Liver (tissue), 8 donors: ENCODE measurements at regions not wholly inside any gene's neighbourhood (a gene's known extent, or its start where the extent isn't known, plus 50 kb on each side); places are given as distances from the start of the nearest gene placed in this dataset.

ENCODE experiments used
- DNase-seq: peaks from one replicate; pipeline ENCODE4 v3.0.0-alpha.2; 2017; ENCODE audit warnings: low spot score
- H3K27ac ChIP-seq, 2 donors: one replicate each; pipeline ENCODE4 v1.7.0; 2013; ENCODE audit warnings: inconsistent platforms in 2 of 2, low read length in 2 of 2, control low read depth in 1 of 2, low read depth in 1 of 2, mild to moderate bottlenecking in 1 of 2
- H3K27me3 ChIP-seq, 4 donors: one replicate each; pipeline versions ENCODE4 v1.6.1 to v1.7.0; 2013; ENCODE audit warnings: low read length in 3 of 4, inconsistent platforms in 1 of 4, mild to moderate bottlenecking in 1 of 4, moderate library complexity in 1 of 4; ENCODE audit not compliant: control insufficient read depth in 4 of 4, insufficient read depth in 4 of 4
- H3K36me3 ChIP-seq, 4 donors: one replicate each; pipeline versions ENCODE4 v1.6.1 to v1.7.0; 2013; ENCODE audit warnings: low read length in 3 of 4, mild to moderate bottlenecking in 3 of 4, low read depth in 1 of 4, moderate library complexity in 1 of 4; ENCODE audit not compliant: control insufficient read depth in 4 of 4, insufficient read depth in 3 of 4
- H3K4me1 ChIP-seq, 4 donors: one replicate each; pipeline versions ENCODE4 v1.6.1 to v1.7.0; 2013; ENCODE audit warnings: low read length in 3 of 4, mild to moderate bottlenecking in 3 of 4, moderate library complexity in 1 of 4; ENCODE audit not compliant: control insufficient read depth in 4 of 4, insufficient read depth in 4 of 4
- H3K4me3 ChIP-seq, 3 donors: one replicate each; pipeline versions ENCODE4 v1.6.1 to v1.7.0; 2013; ENCODE audit warnings: low read length in 3 of 3, control low read depth in 1 of 3, low read depth in 1 of 3, mild to moderate bottlenecking in 1 of 3
- H3K9ac ChIP-seq, 2 donors: one replicate each; pipeline ENCODE4 v1.7.0; 2013; ENCODE audit warnings: low read length in 2 of 2, mild to moderate bottlenecking in 2 of 2, moderate library complexity in 2 of 2, control low read depth in 1 of 2, low read depth in 1 of 2
- H3K9me3 ChIP-seq, 4 donors: one replicate each; pipeline versions ENCODE4 v1.6.1 to v1.7.0; 2013; ENCODE audit warnings: low read length in 3 of 4; ENCODE audit not compliant: control insufficient read depth in 4 of 4
- ATF3 ChIP-seq: IDR thresholded peaks from 2 replicates; pipeline ENCODE4 v1.6.1; 2016; ENCODE audit warnings: antibody characterized with exemption
- CTCF ChIP-seq: fragments of 150-350 bp; IDR thresholded peaks from 2 replicates; pipeline ENCODE4 v1.5.1; 2017; ENCODE audit warnings: improper control_type of control experiment, low read depth, low read length; ENCODE audit not compliant: missing input control
- EGR1 ChIP-seq, 2 donors: IDR thresholded peaks; 2 replicates each; pipeline ENCODE4 v1.6.1; 2016 to 2018; ENCODE audit warnings: antibody characterized with exemption in 2 of 2, low read depth in 2 of 2
- FOXA1 ChIP-seq: IDR thresholded peaks from 2 replicates; pipeline ENCODE4 v1.6.1; 2016; ENCODE audit warnings: antibody characterized with exemption
- FOXA2 ChIP-seq: IDR thresholded peaks from 2 replicates; pipeline ENCODE4 v1.6.1; 2016; ENCODE audit warnings: antibody characterized with exemption
- GABPA ChIP-seq, 2 donors: IDR thresholded peaks in 1 of 2; conservative IDR thresholded peaks in 1 of 2; 2 replicates each; pipeline ENCODE4 v1.6.1; 2016; ENCODE audit warnings: antibody characterized with exemption in 2 of 2, mild to moderate bottlenecking in 1 of 2, moderate library complexity in 1 of 2
- HNF4A ChIP-seq, 2 donors: conservative IDR thresholded peaks; 2 replicates each; pipeline ENCODE4 v1.6.1; 2016; ENCODE audit warnings: antibody characterized with exemption in 2 of 2, mild to moderate bottlenecking in 2 of 2
- HNF4G ChIP-seq: IDR thresholded peaks from 2 replicates; pipeline ENCODE4 v1.6.1; 2016; ENCODE audit warnings: antibody characterized with exemption
- JUND ChIP-seq, 2 donors: IDR thresholded peaks; 2 replicates each; pipeline ENCODE4 v1.6.1; 2016; ENCODE audit warnings: antibody characterized with exemption in 2 of 2
- MAX ChIP-seq: IDR thresholded peaks from 2 replicates; pipeline ENCODE4 v1.6.1; 2016; ENCODE audit warnings: antibody characterized with exemption
- NR2F2 ChIP-seq: IDR thresholded peaks from 2 replicates; pipeline ENCODE4 v1.6.1; 2016; ENCODE audit warnings: antibody characterized with exemption
- RAD21 ChIP-seq, 2 donors: IDR thresholded peaks; 2 replicates each; pipeline ENCODE4 v1.6.1; 2016; ENCODE audit warnings: antibody characterized with exemption in 2 of 2, mild to moderate bottlenecking in 2 of 2
- REST ChIP-seq: IDR thresholded peaks from 2 replicates; pipeline ENCODE4 v1.6.1; 2016; ENCODE audit warnings: antibody characterized with exemption, mild to moderate bottlenecking
- RXRA ChIP-seq, 2 donors: IDR thresholded peaks; 2 replicates each; pipeline ENCODE4 v1.6.1; 2017 to 2018; ENCODE audit warnings: antibody characterized with exemption in 2 of 2, mild to moderate bottlenecking in 1 of 2
- SP1 ChIP-seq: IDR thresholded peaks from 2 replicates; pipeline ENCODE4 v1.6.1; 2018; ENCODE audit warnings: antibody characterized with exemption, mild to moderate bottlenecking
- TAF1 ChIP-seq: conservative IDR thresholded peaks from 2 replicates; pipeline ENCODE4 v1.6.1; 2016; ENCODE audit warnings: antibody characterized with exemption, mild to moderate bottlenecking
- YY1 ChIP-seq: IDR thresholded peaks from 2 replicates; pipeline ENCODE4 v1.6.1; 2016; ENCODE audit warnings: antibody characterized with exemption, mild to moderate bottlenecking
- WGBS: extraction: QIAGEN DNeasy Blood & Tissue Kit; methylation state at CpG from one replicate; pipeline ENCODE4 v1.1.7; 2013; 5-methylcytosine and 5-hydroxymethylcytosine counted together
- TF ChIP-seq, protein P1 (sequence below): IDR thresholded peaks from 2 replicates; pipeline ENCODE4 v1.6.1; 2016; ENCODE audit warnings: antibody characterized with exemption
- donor health status: healthy.
- donor health status: healthy.
- donor health status: healthy.
- donor health status: healthy.
- donor health status: healthy.

- TF ChIP-seq RXRA (IDR thresholded peaks at IDR 0.05) (no peak), MAX (no peak), JUND (IDR thresholded peaks at IDR 0.05) (no peak)
- TF ChIP-seq, protein P1, sequence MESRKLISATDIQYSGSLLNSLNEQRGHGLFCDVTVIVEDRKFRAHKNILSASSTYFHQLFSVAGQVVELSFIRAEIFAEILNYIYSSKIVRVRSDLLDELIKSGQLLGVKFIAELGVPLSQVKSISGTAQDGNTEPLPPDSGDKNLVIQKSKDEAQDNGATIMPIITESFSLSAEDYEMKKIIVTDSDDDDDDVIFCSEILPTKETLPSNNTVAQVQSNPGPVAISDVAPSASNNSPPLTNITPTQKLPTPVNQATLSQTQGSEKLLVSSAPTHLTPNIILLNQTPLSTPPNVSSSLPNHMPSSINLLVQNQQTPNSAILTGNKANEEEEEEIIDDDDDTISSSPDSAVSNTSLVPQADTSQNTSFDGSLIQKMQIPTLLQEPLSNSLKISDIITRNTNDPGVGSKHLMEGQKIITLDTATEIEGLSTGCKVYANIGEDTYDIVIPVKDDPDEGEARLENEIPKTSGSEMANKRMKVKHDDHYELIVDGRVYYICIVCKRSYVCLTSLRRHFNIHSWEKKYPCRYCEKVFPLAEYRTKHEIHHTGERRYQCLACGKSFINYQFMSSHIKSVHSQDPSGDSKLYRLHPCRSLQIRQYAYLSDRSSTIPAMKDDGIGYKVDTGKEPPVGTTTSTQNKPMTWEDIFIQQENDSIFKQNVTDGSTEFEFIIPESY: no peak
These were observed 353.9 kb upstream of the C16orf82 start (continued) for GRCh38 chr16:26712876-26713275.

DNA sequence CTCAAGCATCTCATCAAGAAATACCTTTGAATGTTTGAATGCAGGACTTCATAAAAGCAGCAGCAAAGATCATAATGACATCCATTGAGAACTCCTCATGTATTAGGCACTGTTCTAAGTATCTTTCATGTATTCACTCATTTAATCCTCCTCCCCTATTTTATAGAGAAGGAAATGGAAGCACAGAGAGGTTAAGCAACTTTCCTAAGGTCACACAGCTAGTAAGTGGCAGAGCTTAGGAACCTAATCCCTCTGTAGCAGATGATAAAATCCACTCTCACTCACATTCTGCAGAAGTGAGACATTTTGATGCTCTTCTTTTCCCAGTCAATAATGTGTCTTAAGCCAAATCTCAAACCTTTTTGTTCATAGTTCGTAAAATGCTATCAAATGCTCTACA lies 350.8 kb upstream of the C16orf82 start:
- H3K27me3 ChIP-seq: no peaks in the 10 kb centered on the region
- no peaks in the 10 kb centered on the region for H3K9me3 ChIP-seq
- 71% methylated on average over 1 of the region's 1 CpG for WGBS
- no peak overlapping the region for H3K9ac ChIP-seq
- no peaks in the 10 kb centered on the region for H3K4me1 ChIP-seq
- TF ChIP-seq REST (no peak), TAF1 (no peak), NR2F2 (no peak), JUND (IDR thresholded peaks at IDR 0.05) (no peak), HNF4G (no peak), RXRA (IDR thresholded peaks at IDR 0.05) (no peak), GABPA (IDR thresholded peaks at IDR 0.05 in 1 of 2, conservative IDR thresholded peaks at IDR 0.05 in 1 of 2) (no peak), ATF3 (no peak), RAD21 (IDR thresholded peaks at IDR 0.05) (no peak), FOXA1 (no peak), HNF4A (conservative IDR thresholded peaks at IDR 0.05) (no peak), EGR1 (IDR thresholded peaks at IDR 0.05; ENCODE audit: low read depth in 2 of 2) (no peak), YY1 (no peak), MAX (no peak), FOXA2 (no peak), SP1 (no peak), CTCF (no peak)
- TF ChIP-seq, protein P1: no peak
- H3K27ac ChIP-seq: no peak overlapping the region
- DNase-seq: no peak
- no peak overlapping the region for H3K4me3 ChIP-seq
- H3K36me3 ChIP-seq: no peaks in the 10 kb centered on the region
